Activated B cell treated with CpG ODN at 0.5 μM for 24 hours (primary cell): ENCODE measurements at regions not wholly inside any gene's neighbourhood (a gene's known extent, or its start where the extent isn't known, plus 50 kb on each side); places are given as distances from the start of the nearest gene placed in this dataset.

ENCODE experiments used
- ATAC-seq: fragments of 200-7000 bp; cut with Tn5 transposase; one replicate; pipeline ENCODE4 v1.10.0; 2021; ENCODE audit warnings: low read depth, mild to moderate bottlenecking, moderate library complexity
- CTCF ChIA-PET: fragments of 350-600 bp; sonication (Branson Sonifier 250); formaldehyde crosslinking; loops from one replicate; lab custom pipeline; 2021; ENCODE audit warnings: antibody characterized with exemption; lab: Charles Lee
- POLR2A ChIA-PET: fragments of 350-600 bp; sonication (Branson Sonifier 250); formaldehyde crosslinking; loops from one replicate; lab custom pipeline; 2021; ENCODE audit warnings: antibody characterized with exemption; lab: Charles Lee
- DNase-seq: peaks from one replicate; pipeline ENCODE4 v3.0.0; 2022
- H3K27ac Mint-ChIP-seq: one replicate; pipeline ENCODE4 v1.8.0; 2020; ENCODE audit warnings: mixed read lengths
- H3K27me3 Mint-ChIP-seq: one replicate; pipeline ENCODE4 v1.8.0; 2021; ENCODE audit warnings: mixed read lengths
- H3K36me3 Mint-ChIP-seq: one replicate; pipeline ENCODE4 v1.8.0; 2021; ENCODE audit warnings: low read depth, mixed read lengths
- H3K4me1 Mint-ChIP-seq: one replicate; pipeline ENCODE4 v1.8.0; 2021; ENCODE audit warnings: mixed read lengths
- H3K4me3 Mint-ChIP-seq: one replicate; pipeline ENCODE4 v1.8.0; 2020; ENCODE audit warnings: mild to moderate bottlenecking, mixed read lengths
- H3K9me3 Mint-ChIP-seq: one replicate; pipeline ENCODE4 v1.8.0; 2020; ENCODE audit warnings: mixed read lengths
- CTCF ChIP-seq: fragments of 200-600 bp; IDR thresholded peaks from one replicate; pipeline ENCODE4 v1.8.0; 2022; ENCODE audit warnings: antibody characterized with exemption, mild to moderate bottlenecking
- intact Hi-C: fragments of 100-400 bp; cut with micrococcal nuclease; formaldehyde crosslinking; loops from one replicate; pipeline ENCODE4 v1.15.1; 2024

GRCh38 chr10:132480356-132480755 lies 57.2 kb upstream of the INPP5A start:
- H3K4me1 Mint-ChIP-seq: no peaks in the 10 kb centered on the region
- no peaks in the 10 kb centered on the region for H3K9me3 Mint-ChIP-seq
- ChIA-PET CTCF (no interaction called here), POLR2A (no interaction called here)
- ATAC-seq (no peak), DNase-seq (no peak)
- intact Hi-C loops: no loop called here
- no peak for TF ChIP-seq CTCF
- peaks cover 9% of the 10 kb centered on the region for H3K27me3 Mint-ChIP-seq
- H3K4me3 Mint-ChIP-seq: no peak overlapping the region
- H3K27ac Mint-ChIP-seq: no peak overlapping the region
- H3K36me3 Mint-ChIP-seq: no peaks in the 10 kb centered on the region

- ChIA-PET POLR2A (no interaction called here), CTCF (no interaction called here)
- no peaks in the 10 kb centered on the region for H3K36me3 Mint-ChIP-seq
- H3K27me3 Mint-ChIP-seq: peaks cover 9% of the 10 kb centered on the region
- intact Hi-C loops: no loop called here
- H3K9me3 Mint-ChIP-seq: no peaks in the 10 kb centered on the region
- no peak for TF ChIP-seq CTCF
- H3K4me3 Mint-ChIP-seq: no peak overlapping the region
- no peak for ATAC-seq
- no peak overlapping the region for H3K27ac Mint-ChIP-seq
- H3K4me1 Mint-ChIP-seq: no peaks in the 10 kb centered on the region
- no peak for DNase-seq
Observed at GRCh38 chr10:132481690-132482089, 55.9 kb upstream of the INPP5A start.

- DNase-seq: no peak
- no peak for ATAC-seq
- Mint-ChIP-seq H3K4me3 (no peak overlapping the region), H3K4me1 (no peaks in the 10 kb centered on the region), H3K36me3 (no peaks in the 10 kb centered on the region), H3K9me3 (no peaks in the 10 kb centered on the region), H3K27me3 (peaks cover 8% of the 10 kb centered on the region), H3K27ac (no peak overlapping the region)
- ChIA-PET CTCF (no interaction called here), POLR2A (no interaction called here)
- TF ChIP-seq CTCF: no peak
- intact Hi-C loops: no loop called here
Observed at GRCh38 chr10:132482090-132482800, 55.3 kb upstream of the INPP5A start.

- TF ChIP-seq CTCF: no peak
- Mint-ChIP-seq H3K27ac (no peak overlapping the region), H3K27me3 (peaks cover 8% of the 10 kb centered on the region), H3K36me3 (no peaks in the 10 kb centered on the region), H3K9me3 (no peaks in the 10 kb centered on the region), H3K4me3 (no peak overlapping the region), H3K4me1 (no peaks in the 10 kb centered on the region)
- POLR2A ChIA-PET: no interaction called here
- CTCF ChIA-PET: no interaction called here
- no peak for ATAC-seq
- no peak for DNase-seq
- intact Hi-C loops: no loop called here
Observed at GRCh38 chr10:132483394-132483793, 54.2 kb upstream of the INPP5A start.

GRCh38 chr10:132484922-132485321 lies 52.7 kb upstream of the INPP5A start:
- Mint-ChIP-seq H3K27ac (no peak overlapping the region), H3K27me3 (peaks cover 5% of the 10 kb centered on the region), H3K4me3 (no peak overlapping the region), H3K36me3 (no peaks in the 10 kb centered on the region), H3K4me1 (no peaks in the 10 kb centered on the region), H3K9me3 (no peaks in the 10 kb centered on the region)
- DNase-seq (no peak), ATAC-seq (no peak)
- ChIA-PET POLR2A (no interaction called here), CTCF (no interaction called here)
- intact Hi-C loops: no loop called here
- TF ChIP-seq CTCF: no peak
